Globus pallidus (tissue), 1 donor: ENCODE measurements at regions not wholly inside any gene's neighbourhood (a gene's known extent, or its start where the extent isn't known, plus 50 kb on each side); places are given as distances from the start of the nearest gene placed in this dataset.

ENCODE experiments used
- DNase-seq: peaks from one replicate; pipeline ENCODE4 v3.0.0-alpha.2; 2015; ENCODE audit warnings: low spot score

DNA sequence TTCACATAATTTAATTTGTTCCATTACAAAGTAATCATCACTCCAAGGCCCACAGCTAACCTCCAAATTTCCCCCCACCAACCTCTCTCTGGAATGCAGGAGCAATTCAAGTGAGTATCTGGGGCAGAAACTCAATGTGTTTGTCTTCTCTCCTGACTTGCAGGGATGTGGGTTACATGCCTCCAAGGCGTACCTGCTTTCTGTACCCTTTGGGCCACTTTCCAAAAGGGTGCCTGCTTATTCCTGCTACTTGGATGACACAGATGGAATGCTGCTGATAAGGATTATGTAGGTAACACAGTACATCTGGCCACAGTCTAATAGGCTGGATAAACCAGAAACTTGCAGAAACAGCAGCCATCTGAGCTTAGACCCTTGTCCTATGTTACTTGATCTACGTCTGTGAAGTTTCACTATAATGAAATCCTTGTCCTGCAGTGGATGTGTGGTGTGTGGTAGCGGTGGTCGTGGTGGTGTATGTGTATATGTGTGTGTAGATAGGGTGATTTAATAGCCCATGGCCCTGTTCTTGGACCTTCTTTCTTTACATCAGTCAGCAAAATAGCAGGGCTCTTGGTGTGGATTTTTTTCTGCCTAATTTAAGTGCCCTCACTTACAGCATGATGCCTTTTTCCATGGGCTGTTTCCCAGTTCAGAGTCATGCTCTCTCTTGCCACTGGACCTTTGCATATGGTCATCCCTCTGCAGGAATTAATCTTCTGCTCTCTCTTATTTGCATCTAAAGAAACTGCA, 175.9 kb downstream of the ZDHHC21 start:
- no peak for DNase-seq

DNA sequence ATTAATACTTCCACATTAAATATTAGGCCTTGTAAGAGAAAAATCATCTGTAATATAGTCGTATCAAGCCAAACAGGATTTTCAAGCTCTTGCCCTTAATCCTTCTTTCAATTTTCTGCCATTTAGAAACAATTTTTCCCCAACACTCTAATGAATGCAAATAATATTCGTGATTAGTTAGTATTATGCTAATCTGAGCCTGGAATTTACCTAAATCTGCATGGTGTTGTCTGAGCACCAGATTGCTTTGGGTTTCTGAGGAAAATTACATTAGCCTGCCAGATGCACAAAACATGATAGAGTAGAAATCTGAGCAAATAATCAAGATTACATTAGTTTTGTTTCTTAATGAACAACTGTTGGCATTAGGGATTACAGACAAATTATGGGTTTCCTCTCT, 176.6 kb downstream of the ZDHHC21 start:
- no peak for DNase-seq

DNA sequence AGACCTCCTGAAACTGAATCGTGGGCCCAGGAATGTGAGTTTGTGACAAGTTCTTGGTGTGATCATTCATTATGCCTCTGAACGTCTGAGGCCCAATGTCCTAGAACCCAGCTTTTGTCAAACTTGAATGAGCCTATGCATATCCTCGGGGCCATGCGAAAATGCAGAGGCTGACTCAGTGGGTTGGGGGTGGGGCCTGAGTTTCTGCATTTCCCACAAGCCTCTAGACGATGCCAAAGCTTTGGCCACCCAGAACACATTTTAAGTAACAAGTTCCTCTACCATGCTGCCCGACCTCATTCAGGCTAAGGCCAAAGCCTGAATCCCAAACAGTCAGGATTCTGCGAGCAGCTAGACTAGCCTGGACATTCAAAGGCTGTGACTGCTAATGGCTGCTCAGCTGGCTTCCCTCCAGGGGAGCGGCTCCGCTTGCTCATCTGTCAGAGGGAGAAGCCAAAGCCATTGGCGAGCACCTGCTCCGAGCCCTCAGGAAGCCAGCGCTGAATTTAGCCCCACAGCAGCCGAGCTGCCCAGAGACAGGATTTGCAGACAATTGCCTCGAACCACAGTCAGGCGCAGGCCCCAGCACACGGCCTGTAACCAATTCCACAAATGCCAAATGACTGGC, 177.5 kb downstream of the ZDHHC21 start:
- no peak for DNase-seq

DNA sequence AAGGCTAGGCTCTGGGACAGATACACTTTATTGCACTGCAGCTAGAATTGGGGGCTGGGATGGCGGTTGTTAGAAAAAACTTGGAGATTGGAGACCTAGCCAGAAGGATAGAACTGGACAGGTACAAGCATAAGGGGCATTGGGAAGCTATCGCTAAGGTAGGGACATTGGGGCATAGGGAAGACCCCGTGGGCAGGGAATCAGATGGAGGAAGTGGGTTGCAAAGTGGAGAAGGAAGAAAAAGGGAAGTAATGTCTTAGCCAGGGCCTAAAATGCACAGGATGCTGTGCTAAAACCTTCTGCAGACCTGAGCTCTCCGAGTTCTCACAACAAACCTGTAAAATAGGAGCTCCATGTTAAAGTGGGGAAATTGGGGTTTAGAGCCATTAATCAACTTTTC, 178.2 kb downstream of the ZDHHC21 start:
- DNase-seq, result no peak

DNA sequence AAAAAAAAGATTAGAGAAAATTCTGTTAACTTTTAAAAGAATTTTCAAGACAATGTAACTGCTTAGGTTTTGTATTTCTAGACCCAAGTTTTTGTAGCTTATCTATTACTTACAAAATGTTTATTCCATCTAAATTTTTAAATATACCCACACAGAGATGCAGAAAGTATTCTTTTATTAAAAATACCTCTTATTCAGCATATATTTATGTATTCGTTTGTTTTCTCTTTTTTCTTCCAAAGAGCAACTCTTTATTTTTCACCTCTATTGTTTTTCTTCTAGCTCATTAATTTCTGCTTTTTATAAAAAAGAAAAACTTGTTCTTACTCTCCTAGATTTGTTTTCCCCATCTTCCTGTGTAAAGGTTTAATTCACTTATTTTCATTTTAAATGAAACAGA, 180.3 kb downstream of the ZDHHC21 start:
- no peak for DNase-seq

DNA sequence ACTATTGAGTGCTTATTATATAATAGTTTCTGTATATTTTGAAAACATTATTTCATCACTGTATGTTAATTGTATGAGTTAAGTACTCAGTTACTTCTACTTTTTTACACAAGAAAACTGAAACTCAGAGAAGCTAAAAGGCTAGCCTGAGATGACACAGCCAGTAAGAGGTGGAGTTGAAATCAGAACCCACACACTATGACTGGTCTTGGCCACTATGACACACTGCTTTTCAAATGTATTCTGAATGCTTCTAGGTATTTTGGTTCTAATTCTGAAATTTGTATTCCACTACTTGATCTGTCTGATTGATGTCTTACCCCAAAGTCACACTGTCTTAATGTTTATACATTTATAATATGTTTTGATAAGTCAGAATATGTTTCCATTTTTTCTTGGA, 181.8 kb downstream of the ZDHHC21 start:
- DNase-seq, result no peak

DNA sequence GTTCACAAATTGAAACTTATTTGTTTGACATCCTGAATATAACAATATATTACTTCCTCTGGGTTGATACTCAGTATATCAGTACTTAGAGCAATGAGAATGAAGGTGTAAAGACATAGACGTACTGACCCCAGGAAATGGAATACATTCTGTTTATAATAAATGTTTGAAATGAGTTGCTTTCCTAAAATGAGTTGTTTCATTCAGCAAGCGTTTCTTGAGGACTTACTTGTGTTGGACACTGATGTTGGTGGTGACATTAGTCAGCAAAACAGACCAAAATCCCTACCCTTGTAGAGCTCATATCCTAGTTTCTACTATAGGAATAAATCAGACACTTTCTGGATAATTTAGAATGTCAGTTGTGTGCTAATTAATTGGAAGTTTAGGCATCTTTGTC, 184.3 kb downstream of the ZDHHC21 start:
- no peak for DNase-seq

DNA sequence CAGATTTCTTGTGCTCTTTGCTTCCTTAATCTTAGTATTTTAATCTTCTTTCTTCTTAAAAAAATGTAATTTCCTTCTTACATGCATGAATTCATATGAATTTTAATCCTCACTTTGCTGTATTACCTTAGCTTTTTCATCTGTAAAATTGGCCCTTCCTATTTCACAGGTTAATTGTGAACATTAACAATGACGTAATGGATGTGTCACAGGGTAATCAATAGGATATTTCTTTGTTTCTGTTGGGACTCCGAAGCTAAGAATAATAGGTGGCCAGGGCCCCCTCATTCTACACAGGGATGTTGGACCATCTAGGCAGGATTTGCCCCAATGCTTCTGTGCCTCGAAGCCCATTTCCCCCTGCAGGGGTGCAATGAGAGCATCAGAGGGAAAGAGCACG, 187.4 kb upstream of the NFIB start:
- DNase-seq, result no peak

DNA sequence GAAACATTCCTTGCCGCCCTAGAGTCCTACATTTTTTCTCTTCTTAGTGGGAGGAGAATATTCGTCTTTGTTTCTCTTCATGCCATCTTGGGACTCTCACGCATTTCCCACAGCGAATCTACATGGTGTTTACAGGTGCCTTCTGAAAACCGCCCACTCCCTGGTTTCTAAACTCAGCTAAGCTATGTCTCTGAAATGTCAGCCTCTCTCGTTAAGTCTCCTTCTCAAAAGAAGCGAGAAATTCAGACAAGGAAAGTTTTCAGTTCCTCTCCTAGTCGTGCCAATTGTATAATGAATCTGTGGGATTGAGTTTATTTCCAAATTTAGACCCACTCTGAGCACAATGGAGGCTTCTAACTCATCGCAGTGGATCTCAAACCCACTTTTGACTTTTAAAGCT, 186.8 kb upstream of the NFIB start:
- no peak for DNase-seq

DNA sequence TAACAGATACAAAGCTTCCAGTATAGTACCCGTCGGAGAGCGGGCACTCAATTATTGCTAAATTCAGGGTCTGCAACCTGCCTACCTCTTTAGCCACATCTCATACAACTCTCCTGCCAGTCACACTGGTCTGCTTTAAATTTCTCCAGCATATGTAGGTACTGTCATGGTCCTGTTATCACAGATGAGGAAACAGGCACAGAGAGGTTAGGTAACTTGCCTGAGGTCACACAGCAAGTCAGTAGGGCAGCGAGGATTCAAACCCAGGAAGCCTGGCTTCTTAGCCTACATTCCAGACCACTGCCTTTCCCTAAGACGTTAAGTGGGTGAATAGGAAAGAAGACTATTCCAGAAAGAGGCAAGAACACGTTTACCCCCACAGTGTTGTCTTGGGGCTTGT, 186.0 kb upstream of the NFIB start:
- DNase-seq, result no peak

DNA sequence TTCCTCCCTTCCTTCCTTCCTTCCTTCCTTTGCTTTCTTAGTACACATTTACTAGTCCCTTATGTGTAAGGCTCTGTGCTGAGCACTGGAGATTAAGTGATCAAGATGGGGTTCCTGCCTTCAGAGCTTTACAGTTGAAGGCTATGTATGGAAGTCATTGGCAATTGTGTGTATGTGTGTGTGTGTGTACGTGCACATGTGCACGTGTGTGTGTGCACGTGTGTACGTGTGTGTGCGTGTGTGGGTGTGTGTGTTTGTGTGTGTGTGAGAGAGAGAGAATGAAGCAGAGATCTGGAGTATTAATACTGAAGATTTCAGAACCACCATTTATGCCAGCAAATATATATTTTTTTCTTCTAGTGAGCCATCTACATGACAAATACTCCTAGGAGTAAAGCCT, 184.9 kb upstream of the NFIB start:
- no peak for DNase-seq

DNA sequence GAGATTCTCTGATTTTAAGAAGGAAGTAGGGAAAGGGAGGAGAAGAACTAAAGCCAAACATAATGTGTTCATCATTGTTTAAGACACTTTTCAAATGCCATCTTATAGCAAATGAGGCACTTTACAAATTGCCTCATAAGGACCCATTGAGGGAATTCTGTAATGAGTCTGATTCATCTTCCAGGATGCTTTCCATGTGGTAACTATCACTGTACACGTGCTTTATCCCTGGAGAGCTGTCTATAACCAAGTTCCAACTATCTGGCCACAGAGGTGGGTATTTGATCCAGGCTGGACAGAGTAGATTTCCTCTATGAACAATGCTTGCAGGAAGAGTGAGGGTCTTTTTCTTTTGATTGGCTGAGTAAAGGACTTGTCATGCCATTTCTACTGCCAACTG, 183.5 kb upstream of the NFIB start:
- no peak for DNase-seq

DNA sequence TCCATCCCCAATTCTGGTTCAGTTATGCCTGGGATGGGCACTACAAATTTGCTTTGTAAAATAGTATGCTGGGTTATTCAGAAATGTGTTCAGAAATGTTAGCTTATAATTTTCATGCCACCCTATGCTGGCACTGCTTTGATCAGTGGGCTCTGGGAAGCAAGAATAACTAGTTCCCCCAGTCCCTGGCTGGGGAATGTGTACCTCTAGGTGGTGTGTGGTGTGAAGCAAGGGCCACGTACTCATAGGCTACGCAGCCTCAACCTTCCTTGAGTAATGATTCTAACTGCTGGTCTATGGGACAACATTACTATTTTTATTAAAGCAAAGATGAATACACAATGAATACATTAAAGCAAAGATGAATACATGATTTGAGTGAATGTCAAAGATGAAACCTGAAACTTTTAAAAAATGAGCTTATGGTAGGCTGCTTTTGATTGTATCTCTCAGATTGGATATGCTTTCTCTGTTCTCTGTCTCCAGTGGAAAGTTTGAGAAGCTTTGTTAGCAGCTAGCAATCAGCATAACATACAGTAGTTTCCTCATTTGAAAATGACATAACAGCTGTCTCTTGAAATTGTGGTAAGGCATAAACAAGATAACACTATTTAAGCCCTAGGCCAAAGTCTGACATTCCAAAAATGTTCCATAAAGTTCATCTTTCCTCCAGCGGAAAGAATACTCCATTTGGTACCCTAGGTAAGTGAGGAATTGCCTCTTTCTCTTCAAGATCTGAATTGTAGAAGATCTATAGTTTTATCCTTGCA, 174.7 kb upstream of the NFIB start:
- DNase-seq, result no peak

DNA sequence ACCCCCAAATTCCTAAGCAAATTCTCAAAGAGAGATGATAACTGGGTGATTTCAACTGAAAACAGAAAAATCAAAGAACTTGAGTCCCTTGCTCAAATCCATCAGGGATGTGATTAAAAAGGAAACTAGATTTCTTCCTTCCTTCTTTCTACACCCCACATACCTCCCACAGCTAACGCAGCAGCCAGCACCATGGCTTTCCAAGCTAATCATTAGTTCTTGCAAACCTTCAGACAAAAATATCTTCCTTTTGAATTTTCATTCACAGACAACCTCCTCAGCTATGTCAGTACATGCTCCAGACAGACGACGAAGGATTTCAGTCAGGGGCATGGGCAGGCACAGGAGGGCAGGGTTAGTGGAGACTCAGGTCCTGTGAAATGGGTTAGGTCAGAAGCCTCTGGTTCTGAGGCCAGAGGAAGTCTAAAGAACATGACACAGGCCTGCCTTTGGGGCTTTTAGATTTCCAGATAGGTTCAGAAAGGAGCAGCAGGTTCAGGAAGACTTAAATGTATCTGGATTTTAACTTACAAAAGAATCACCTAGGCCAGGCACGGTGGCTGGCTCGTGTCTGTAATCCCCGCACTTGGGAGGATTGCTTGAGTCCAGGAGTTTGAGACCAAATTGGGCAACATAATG, 173.7 kb upstream of the NFIB start:
- DNase-seq, result no peak

DNA sequence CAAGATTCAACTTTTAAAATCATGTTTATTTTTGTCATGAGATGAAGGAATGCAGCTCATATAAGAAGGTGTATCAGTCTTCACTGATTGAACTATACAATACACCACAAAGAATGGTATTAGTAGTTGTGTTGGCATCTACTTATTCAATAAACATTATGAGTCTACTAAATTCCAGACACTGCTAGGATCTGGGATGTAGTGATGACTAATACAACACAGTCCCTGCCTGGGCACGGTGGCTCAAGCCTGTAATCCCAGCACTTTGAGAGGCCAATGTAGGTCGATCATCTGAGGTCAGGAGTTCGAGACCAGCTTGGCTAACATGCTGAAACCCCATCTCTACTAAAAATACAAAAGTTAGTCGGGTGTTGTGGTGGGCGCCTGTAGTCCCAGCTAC, 171.4 kb upstream of the NFIB start:
- no peak for DNase-seq

DNA sequence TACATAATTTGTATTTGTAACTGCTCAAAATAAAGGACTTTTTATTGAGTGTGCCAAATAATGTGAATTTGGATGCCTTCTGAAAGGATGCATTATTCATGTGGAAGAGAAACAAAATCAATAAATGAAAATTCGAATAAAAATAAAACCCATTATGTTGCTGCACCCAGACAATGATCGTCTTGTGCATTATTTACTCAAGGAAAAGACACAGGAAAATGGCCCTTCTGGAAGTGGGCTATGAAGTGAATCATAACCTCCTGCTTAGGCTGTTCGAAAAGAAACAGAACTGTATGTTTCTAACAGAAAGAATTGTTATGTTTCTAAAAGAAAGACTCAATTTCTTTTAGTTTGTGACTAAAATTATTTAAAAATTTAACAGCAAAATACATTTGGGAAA, 168.9 kb upstream of the NFIB start:
- DNase-seq, result no peak

DNA sequence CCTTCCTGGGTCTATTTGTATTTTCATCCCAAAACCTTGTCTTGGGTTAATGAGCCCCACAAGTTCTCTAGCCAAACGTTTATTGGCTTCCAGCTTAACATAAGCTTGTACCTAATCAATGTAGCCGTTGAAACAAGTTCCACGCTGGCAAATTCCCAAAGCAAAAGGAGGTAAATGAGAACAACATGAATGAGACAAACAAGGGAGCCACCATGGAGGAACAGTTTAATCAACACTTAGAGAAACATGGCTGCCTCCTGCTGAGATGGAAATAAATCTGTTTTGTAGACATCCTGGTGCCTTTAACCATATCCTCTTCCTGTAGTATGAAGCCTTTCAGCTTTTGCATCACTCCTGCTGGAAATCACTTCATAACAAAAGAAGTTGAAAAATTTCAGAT, 166.6 kb upstream of the NFIB start:
- DNase-seq, result no peak

DNA sequence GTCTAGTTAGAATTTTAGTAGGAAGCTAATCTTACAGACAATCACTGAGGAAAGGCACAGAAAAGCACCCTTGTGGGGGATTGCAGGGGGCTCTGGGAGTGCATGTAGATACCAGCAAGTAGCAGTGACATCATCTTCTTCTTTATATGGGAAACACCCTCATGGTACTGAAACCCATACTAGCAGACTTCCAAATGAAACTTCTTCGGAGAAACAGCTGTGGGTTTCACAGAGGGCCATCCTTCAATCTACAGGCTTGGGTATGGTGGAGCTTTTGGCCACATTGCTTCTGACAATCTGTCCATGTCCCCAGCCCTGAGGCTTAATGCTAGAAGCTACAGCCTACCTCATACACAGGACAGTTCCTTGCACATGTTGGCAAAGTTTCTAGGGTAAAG, 165.2 kb upstream of the NFIB start:
- DNase-seq, result no peak

DNA sequence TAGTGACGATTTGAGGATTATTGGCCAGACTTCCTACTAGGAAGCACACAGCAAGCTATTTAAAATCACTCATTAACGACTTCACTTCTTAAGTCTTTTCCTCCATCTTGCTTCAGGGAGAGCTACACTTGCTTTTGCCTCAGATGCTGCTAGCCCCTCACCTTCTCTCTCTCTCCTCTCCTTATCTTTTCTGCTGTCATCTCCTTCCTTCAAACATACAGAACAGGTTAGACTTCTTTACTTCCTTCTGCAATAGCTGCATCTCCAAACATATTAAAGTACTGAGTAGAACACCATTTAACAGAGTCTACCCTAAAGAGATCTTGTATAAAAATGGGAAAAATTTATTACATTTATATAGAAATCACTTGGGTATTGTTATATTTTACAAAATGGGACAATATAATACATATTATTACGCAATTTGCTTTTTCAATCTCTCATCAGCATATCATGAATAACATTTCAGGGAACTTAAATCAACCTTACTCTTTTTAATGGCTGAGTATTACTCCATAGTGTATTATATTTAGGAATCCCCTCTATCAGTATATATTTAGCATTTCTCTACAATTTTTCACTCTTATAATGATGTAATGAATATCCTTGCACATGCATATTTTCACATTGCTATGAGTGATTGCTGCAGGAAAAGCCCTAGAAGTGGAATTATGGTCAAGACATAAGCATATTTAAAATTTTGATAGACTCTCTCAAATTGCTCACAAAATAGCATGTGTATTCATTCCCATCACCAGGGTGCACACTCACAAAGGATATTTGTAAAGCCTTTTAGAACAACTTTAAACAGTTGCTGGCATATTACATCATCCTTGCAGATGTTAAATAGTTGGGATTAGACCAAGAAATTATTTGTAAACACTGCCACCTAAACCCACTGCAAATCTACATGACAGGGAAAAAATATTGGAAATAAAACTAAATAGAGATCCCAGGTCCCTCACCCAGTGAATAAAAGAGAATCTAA, 164.5 kb upstream of the NFIB start:
- DNase-seq, result no peak

DNA sequence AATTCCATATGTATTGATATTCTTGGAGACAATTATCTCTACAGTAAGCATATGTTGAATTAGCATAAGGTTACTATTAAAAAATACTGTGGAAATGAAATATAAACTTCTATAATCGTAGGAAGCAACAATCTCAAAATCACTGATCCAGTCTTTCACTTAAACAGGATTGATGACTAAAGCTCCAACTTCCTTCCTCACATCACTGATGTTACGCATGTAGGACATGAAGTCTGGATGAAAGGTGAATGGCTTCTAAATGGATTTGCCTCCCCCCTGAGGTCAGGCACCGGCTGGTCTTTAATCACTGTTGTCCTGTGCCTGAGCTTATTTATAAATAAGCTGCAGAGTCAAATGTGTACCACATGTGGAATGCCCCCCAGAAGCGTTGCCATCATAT, 157.1 kb upstream of the NFIB start:
- no peak for DNase-seq

DNA sequence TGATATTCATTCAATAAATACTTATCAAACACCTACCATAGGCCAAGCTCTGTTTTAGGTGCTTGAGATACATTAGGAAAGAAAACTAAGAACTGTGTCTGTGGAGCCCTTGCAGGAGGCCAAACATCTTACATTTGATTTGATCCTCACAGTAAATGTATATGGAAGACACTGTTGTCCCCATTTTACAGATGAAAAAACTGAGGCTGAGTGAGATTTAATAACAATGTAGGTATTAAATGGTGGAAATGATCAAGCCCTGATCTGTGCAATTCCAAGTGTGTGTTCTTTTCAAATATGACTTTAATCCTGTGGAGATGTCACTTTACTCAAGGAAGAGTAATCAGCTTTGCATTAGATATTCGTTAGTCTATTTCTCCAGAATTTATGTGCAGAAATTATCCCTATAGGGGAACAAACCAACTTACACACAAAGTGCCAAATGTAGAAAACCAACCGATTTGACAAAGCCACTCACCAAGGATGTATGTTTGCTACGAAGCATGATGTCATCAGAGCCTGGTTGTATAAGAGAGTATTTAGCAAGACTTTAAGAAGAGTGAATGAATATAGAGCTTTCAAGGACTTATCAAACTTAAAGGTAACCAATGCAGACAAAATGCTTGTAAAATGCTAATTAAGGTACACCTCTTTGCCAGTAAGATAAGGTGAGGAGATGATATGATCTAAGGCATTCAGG, 153.9 kb upstream of the NFIB start:
- DNase-seq, result no peak
